ENCODE measurements at regions not wholly inside any gene's neighbourhood (a gene's known extent, or its start where the extent isn't known, plus 50 kb on each side); places are given as distances from the start of the nearest gene placed in this dataset.

DNA sequence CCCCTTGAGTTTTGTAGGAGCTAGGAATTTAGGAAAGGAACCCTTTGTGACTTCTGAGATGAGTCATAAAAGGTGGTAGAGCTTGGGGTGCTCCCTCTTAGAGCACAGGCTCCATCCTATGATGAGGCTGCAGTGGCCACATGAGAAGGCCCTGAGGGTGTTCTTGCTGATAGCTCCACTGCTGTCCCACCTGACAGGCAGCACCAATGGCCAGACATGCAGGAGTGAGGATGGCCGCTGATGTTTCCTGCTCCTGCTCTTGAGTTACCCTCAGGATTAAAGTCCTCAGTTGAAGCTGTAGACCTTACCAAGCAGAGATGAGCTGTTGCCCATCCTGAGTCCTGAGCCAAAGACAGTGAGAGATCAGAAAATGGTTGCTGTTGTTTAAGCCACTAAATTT is 512.1 kb downstream of the CDH26 start:
- TF ChIP-seq FOXP2 (optimal IDR thresholded peaks at IDR 0.05; ENCODE audit: borderline replicate concordance, extremely low read depth, extremely low read length, insufficient read depth) (no peak), TAF1 (IDR thresholded peaks at IDR 0.05; ENCODE audit: borderline replicate concordance, insufficient read depth, low read length) (no peak), SIN3A (IDR thresholded peaks at IDR 0.05; ENCODE audit: borderline replicate concordance, insufficient read depth, low read length) (no peak), POLR2AphosphoS5 (IDR thresholded peaks at IDR 0.05; ENCODE audit: low read depth, low read length) (no peak)
- TF ChIP-seq, protein P1, sequence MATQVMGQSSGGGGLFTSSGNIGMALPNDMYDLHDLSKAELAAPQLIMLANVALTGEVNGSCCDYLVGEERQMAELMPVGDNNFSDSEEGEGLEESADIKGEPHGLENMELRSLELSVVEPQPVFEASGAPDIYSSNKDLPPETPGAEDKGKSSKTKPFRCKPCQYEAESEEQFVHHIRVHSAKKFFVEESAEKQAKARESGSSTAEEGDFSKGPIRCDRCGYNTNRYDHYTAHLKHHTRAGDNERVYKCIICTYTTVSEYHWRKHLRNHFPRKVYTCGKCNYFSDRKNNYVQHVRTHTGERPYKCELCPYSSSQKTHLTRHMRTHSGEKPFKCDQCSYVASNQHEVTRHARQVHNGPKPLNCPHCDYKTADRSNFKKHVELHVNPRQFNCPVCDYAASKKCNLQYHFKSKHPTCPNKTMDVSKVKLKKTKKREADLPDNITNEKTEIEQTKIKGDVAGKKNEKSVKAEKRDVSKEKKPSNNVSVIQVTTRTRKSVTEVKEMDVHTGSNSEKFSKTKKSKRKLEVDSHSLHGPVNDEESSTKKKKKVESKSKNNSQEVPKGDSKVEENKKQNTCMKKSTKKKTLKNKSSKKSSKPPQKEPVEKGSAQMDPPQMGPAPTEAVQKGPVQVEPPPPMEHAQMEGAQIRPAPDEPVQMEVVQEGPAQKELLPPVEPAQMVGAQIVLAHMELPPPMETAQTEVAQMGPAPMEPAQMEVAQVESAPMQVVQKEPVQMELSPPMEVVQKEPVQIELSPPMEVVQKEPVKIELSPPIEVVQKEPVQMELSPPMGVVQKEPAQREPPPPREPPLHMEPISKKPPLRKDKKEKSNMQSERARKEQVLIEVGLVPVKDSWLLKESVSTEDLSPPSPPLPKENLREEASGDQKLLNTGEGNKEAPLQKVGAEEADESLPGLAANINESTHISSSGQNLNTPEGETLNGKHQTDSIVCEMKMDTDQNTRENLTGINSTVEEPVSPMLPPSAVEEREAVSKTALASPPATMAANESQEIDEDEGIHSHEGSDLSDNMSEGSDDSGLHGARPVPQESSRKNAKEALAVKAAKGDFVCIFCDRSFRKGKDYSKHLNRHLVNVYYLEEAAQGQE (IDR thresholded peaks at IDR 0.05; ENCODE audit: insufficient read depth in 1 of 2, low read depth in 2 of 2, low read length in 2 of 2) = no peak

DNA sequence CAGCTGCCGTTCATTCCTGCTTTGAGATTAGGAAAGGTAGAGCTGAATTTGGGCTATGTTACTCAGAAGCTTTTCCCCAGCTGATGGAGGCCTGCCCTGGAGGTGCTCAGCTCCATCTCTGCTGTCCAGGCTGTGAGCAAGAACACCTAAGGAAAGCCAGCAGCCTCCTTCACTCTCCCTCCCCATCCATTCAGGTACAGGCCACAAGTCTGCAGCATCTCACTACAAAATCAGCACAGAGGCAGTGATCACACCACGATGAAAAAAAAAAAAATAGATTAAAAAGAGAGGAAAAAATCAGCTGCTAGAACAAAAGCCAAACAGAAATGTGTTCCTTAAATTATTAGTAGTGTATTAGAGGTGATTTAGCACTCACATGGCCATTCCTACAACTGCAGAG is 515.0 kb downstream of the CDH26 start:
- no peak for TF ChIP-seq FOXP2 (optimal IDR thresholded peaks at IDR 0.05; ENCODE audit: borderline replicate concordance, extremely low read depth, extremely low read length, insufficient read depth)

DNA sequence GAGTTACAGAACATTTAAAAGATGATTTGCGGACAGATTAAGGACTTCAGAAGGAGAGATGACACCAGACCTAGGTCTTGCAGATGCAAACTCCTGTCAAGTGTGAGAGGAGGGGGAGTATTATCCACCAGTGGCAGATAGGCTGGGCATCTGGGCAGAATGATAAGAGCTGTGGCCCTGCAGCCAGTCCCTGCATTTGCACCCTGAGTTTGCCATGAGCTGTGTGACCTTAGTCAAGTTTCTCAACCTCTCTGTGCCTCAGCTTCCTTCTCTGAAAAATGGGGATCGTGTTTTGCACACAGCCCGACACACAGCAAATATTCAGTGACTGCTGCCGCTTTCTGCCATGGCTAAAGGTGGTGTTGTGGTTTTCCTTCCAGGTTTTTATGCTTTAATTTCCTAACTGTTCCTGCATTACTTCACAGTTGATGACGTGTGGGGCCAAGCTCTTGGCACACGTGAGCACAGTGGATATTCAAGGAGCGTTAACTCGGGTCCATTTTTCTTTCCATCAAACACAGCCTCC is 516.2 kb downstream of the CDH26 start:
- no peak for TF ChIP-seq FOXP2 (optimal IDR thresholded peaks at IDR 0.05; ENCODE audit: borderline replicate concordance, extremely low read depth, extremely low read length, insufficient read depth)
- no peak for TF ChIP-seq POLR2AphosphoS5 (IDR thresholded peaks at IDR 0.05; ENCODE audit: low read depth, low read length)
- no peak for TF ChIP-seq TAF1 (IDR thresholded peaks at IDR 0.05; ENCODE audit: borderline replicate concordance, insufficient read depth, low read length)
- no peak for TF ChIP-seq SIN3A (IDR thresholded peaks at IDR 0.05; ENCODE audit: borderline replicate concordance, insufficient read depth, low read length)
- TF ChIP-seq, protein P1 (IDR thresholded peaks at IDR 0.05; ENCODE audit: insufficient read depth in 1 of 2, low read depth in 2 of 2, low read length in 2 of 2) = no peak

DNA sequence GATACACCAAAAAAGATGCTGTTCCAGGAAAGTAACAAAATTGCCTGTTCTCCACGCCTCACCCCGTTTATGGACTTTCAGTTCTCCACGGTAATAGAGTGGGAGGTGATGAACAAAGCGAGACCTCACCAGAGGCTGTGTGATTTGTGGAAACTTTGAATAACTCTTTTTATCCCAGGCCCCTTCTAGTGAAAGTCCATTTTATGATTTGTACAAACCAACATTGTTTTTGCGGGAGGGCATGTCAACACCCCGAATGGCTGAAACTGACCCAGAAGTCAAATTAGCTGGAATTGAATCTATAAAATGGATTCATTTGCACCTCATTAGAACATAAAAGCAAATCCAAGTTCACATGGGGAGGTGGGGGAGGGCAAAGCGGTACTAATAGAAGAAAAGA is 517.8 kb downstream of the CDH26 start:
- TF ChIP-seq SIN3A (IDR thresholded peaks at IDR 0.05; ENCODE audit: borderline replicate concordance, insufficient read depth, low read length) (no peak), FOXP2 (optimal IDR thresholded peaks at IDR 0.05; ENCODE audit: borderline replicate concordance, extremely low read depth, extremely low read length, insufficient read depth) (no peak), TAF1 (IDR thresholded peaks at IDR 0.05; ENCODE audit: borderline replicate concordance, insufficient read depth, low read length) (no peak), POLR2AphosphoS5 (IDR thresholded peaks at IDR 0.05; ENCODE audit: low read depth, low read length) (no peak)
- TF ChIP-seq, protein P1 (IDR thresholded peaks at IDR 0.05; ENCODE audit: insufficient read depth in 1 of 2, low read depth in 2 of 2, low read length in 2 of 2) = no peak

DNA sequence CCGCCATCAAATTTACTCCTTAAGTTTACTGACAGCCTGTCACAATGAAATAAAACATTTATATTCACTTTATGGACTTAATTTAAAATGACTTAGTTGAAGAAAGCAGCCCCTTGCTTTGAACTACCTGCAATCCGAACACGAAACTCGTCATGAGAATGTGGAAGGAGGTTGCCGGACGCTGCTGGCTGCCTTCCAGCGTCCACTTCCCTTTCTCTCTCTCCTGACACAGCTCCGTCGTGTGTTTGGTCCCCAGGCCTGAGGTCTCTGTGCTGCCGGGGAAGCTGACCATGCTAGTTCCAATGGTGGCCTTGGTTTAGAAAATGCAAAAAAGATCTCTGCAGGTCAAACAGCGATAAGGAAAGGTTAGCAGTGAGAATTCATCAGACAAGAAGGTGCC is 519.7 kb downstream of the CDH26 start:
- TF ChIP-seq FOXP2 (optimal IDR thresholded peaks at IDR 0.05; ENCODE audit: borderline replicate concordance, extremely low read depth, extremely low read length, insufficient read depth) = no peak
- no peak for TF ChIP-seq SIN3A (IDR thresholded peaks at IDR 0.05; ENCODE audit: borderline replicate concordance, insufficient read depth, low read length)
- no peak for TF ChIP-seq TAF1 (IDR thresholded peaks at IDR 0.05; ENCODE audit: borderline replicate concordance, insufficient read depth, low read length)
- no peak for TF ChIP-seq POLR2AphosphoS5 (IDR thresholded peaks at IDR 0.05; ENCODE audit: low read depth, low read length)
- TF ChIP-seq, protein P1 (IDR thresholded peaks at IDR 0.05; ENCODE audit: insufficient read depth in 1 of 2, low read depth in 2 of 2, low read length in 2 of 2) = no peak

All from PFSK-1 (cell line).